Eye (tissue), 1 donor: ENCODE measurements at regions not wholly inside any gene's neighbourhood (a gene's known extent, or its start where the extent isn't known, plus 50 kb on each side); places are given as distances from the start of the nearest gene placed in this dataset.
"Not testable (repeated sequence)": the region's sequence is repeated elsewhere in the genome, so short reads cannot be mapped to it uniquely, and the experiment has no call there.

Experiments used
- DNase-seq: peaks from one replicate; pipeline ENCODE4 v3.0.0-alpha.2; 2015

- peak; percentile 77 for DNase-seq
These were observed 140.6 kb downstream of the ALOX5 start for GRCh38 chr10:45514291-45515270.

DNA sequence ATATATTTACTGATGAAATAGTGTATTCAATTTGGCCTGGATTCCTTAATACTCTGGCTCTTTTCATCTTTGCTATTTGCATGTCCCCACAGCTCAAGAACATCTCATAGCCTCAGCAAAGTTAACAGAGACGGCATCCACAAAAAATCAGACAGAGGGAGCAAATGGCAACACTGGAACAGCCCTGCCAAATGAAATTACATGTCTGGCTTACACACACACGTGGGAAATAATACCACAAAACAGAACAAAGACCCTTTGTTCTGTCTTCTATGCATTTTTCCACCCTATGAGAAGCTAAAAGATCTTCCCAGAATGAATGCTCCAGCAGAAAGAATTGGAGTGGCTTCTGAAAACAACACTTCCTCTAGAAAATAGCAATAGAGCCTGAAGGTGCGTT lies 139.5 kb downstream of the ALOX5 start:
- DNase-seq = peak; percentile 62

- DNase-seq = not testable (repeated sequence)
These were observed 137.9 kb downstream of the ALOX5 start for GRCh38 chr10:45511926-45512325.

- no peak for DNase-seq
These were observed 135.5 kb downstream of the ALOX5 start for GRCh38 chr10:45509491-45509890.

DNA sequence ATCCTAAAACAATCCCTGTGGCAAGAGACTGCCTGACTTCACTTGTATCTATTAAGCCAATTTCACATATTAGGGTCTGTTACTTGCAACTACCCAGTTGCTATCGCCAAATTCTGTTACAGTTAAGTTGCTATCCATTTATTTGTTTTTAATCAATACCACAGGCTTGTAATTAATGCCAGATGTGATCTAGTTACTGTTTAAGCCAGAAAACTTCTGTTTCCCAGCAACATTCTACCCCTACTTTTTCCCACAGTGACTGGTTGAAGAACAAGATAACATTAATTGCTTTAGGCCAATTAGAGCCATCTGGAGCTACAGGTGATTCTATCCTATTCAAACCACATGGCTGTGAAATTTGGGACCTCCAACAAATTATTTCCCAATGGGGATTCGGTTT lies 131.3 kb downstream of the ALOX5 start:
- peak; percentile 33 for DNase-seq

DNA sequence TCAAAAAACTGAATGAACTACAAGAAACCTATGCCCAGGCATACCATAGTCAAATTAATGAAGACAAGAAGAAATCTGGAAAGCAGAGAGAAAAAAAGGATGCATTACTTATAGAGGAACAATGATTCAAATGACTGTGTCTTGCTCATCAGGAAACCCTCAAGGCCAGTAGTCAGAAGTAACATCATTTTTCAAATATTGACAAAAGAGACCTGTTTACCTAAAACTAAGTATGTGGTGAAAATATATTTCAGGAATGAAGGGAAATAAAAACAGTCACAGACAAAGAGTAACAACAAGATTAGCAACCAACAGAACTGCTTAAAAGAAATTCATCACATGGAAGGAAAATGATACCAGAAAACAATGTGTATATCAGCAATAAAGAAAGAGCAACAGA lies 128.4 kb downstream of the ALOX5 start:
- DNase-seq = no peak

- DNase-seq = no peak
These were observed 127.8 kb downstream of the ALOX5 start for GRCh38 chr10:45501791-45502190.

DNA sequence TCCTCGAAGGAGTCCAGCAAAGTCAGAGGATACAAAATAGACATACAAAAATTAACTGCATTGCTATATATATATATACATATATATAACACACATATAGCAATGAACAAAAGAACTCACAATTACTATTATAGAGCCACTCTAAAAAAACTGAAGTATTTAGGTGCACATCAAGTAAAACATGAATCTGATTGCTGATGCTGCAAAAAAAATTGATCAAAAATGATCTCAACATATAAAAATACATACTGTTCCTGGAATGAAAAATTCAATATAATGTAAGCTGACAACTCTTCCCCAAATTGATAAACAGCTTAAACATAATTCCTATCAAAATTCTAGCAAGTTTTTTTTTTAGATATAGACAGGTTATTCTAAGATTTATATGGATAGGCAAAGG lies 126.8 kb downstream of the ALOX5 start:
- DNase-seq = no peak

GRCh38 chr10:45500304-45500703 lies 126.3 kb downstream of the ALOX5 start:
- no peak for DNase-seq

DNA sequence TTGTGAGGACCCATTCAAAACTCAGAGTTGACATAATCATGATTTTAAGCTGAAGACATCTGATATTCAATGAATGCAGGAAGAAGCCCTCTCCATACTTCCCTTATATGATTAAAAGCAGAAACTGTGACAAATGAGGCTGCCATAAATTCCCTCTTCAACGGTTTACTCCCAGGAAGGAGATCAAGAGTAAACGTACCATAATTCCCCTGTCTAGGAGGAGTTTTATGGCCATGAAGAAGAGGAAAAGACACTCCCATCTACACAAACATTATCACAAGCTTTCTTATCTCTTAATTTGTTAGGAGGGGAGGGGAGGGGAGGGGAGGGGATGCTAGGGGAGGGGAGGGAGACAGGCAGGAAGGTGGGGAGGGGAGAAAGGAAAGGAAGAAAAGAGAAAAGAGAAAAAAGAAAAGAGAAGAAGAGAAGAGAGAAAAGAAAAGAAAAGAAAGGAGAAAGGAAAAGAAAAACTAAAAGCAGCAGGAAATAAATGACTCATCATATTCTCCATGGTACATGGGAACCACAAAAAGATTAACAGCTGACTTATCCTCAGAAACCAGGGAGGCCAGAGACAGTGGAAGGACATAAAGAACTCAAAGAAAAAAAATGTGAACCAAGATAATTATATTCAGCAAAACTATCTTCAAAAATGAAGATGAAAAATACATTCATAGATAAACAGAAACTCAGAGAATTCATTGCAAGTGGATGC lies 121.6 kb downstream of the ALOX5 start:
- DNase-seq = no peak
